ENCODE measurements at regions not wholly inside any gene's neighbourhood (a gene's known extent, or its start where the extent isn't known, plus 50 kb on each side); places are given as distances from the start of the nearest gene placed in this dataset.

DNA sequence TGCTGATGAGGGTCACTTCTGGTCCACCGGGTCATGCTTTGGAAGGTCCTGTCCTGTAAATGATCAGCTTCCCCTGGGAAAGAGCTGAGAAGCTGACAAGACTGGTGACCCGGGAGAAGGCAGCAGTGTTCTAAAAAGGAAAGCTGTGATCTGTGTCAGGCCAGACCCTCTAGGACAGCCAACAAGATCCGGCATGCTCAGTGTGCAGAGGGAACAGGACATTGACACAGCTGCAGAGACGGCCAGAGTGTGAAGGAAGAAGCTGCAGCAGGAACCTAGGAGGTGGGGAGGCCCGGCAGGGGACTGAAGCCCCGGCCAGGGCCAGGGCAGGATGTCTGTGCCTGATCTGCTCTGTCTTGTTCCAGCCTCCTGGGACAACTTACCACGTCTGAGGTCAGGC is 372.7 kb upstream of the ID2 start:
- DNase-seq = no peak
- 79 to 82% methylated on average over 7 of the region's 7 CpGs for WGBS, 2 experiments (ENCODE audit: low coverage in 1 of 2, low lambda C conversion rate in 2 of 2, missing lambda C conversion rate in 2 of 2)
- H2AFZ ChIP-seq = no peak overlapping the region
- H3F3A ChIP-seq (ENCODE audit: insufficient read depth) = no peaks in the 10 kb centered on the region
- no peaks in the 10 kb centered on the region for H3K9me3 ChIP-seq (ENCODE audit: low read depth)
- H3K9me2 ChIP-seq (ENCODE audit: insufficient read depth) = no peaks in the 10 kb centered on the region
- no peaks in the 10 kb centered on the region for H3K79me2 ChIP-seq (ENCODE audit: insufficient read depth)
- H3K9ac ChIP-seq = no peak overlapping the region
- no peak overlapping the region for H3K27ac ChIP-seq
- H3K4me3 ChIP-seq = no peak overlapping the region
- TF ChIP-seq EZH2 (IDR thresholded peaks at IDR 0.05; ENCODE audit: insufficient read depth, poor library complexity, severe bottlenecking) (no peak), EZH2phosphoT487 (IDR thresholded peaks at IDR 0.05; ENCODE audit: insufficient read depth, low read depth) (no peak)
- in situ Hi-C loops (cut with MboI) = no loop called here
- no peak overlapping the region for H3K4me2 ChIP-seq (ENCODE audit: unreplicated experiment)
- H3K27me3 ChIP-seq (replicated peaks; ENCODE audit: insufficient read depth) = no peaks in the 10 kb centered on the region
- H3K4me1 ChIP-seq (ENCODE audit: insufficient read depth) = no peaks in the 10 kb centered on the region
- no peaks in the 10 kb centered on the region for H3K36me3 ChIP-seq (ENCODE audit: low read depth)
- no peaks in the 10 kb centered on the region for H4K20me1 ChIP-seq (ENCODE audit: insufficient read depth)

DNA sequence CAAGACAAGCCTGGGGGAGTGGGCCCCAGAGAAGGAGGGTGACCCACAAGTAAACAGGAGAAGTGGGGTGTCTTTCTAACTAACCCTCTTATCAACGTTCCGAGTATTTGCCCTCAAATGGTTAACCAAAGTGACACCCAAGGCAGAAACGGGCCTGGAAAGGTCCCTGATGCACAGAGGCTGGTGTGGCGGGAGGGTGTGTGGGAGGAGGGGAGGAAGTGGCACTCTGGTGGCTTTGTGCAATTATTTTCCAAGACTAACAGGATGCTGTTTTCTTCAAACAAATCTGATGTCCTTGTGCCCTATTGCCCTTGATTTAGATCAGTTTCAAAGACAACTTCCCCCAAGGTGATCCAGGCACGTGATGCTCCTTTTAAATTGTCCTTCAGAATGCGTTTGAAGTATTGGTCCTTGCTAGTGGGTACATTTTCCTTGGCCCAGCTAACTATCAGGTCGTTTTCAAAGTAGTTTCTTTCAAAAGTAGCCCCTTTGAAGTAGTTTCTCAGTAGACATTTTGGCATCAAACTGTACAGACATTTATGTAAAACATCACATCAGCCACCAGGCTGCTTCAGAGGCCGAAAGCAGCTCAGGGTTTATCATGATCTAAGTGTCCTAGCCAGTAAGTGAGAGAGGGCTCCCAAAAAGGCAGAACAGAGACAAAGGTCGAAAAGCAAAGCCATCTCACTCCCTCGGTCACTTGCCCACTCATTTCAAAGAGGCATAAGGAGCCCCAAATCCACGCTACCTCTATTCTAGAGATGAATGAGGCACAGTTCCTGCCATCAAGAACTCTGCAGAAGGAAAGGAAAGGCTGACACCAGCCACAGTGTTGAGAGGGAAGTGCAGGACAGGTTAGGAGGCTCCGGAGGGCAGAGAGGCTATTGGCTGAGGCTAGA is 371.1 kb upstream of the ID2 start:
- TF ChIP-seq EZH2 (IDR thresholded peaks at IDR 0.05; ENCODE audit: insufficient read depth, poor library complexity, severe bottlenecking) (no peak), EZH2phosphoT487 (IDR thresholded peaks at IDR 0.05; ENCODE audit: insufficient read depth, low read depth) (no peak)
- Histone ChIP-seq H3K4me3 (no peak overlapping the region), H3K9ac (no peak overlapping the region), H3K9me2 (ENCODE audit: insufficient read depth) (no peaks in the 10 kb centered on the region), H3K79me2 (ENCODE audit: insufficient read depth) (no peaks in the 10 kb centered on the region), H2AFZ (no peak overlapping the region), H3K4me2 (ENCODE audit: unreplicated experiment) (no peak overlapping the region), H4K20me1 (ENCODE audit: insufficient read depth) (no peaks in the 10 kb centered on the region), H3K27me3 (replicated peaks; ENCODE audit: insufficient read depth) (no peaks in the 10 kb centered on the region), H3K4me1 (ENCODE audit: insufficient read depth) (0 out of 2 replicates have a peak, but pooled peaks cover under 1% of the 10 kb centered on the region), H3K36me3 (ENCODE audit: low read depth) (no peaks in the 10 kb centered on the region), H3K9me3 (ENCODE audit: low read depth) (no peaks in the 10 kb centered on the region), H3F3A (ENCODE audit: insufficient read depth) (no peaks in the 10 kb centered on the region), H3K27ac (no peak overlapping the region)
- DNase-seq = no peak
- in situ Hi-C loops (cut with MboI) = no loop called here
- WGBS, 2 experiments (ENCODE audit: low coverage in 1 of 2, low lambda C conversion rate in 2 of 2, missing lambda C conversion rate in 2 of 2) = 84 to 85% methylated on average over 12 of the region's 12 CpGs

DNA sequence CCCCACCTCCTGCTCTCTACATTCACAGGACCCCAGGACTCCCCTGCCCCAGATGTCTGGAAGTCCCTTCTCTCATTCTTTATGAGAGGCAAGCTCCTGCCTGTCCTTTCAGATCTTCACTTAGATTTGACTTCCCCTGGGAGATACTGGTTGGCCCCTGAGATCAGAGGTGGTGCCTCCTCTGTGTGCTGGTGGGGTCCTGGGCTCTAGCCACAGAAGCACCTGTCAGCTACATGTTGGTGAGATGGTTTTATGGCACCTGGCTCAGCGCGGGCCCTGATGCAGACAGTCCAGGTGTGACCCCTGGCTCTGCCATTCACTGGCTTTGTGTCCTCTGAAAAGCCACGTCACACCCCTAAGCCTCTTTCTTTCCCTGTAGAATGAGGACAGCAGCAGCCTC is 369.6 kb upstream of the ID2 start:
- TF ChIP-seq EZH2 (IDR thresholded peaks at IDR 0.05; ENCODE audit: insufficient read depth, poor library complexity, severe bottlenecking) = no peak
- no peak for TF ChIP-seq EZH2phosphoT487 (IDR thresholded peaks at IDR 0.05; ENCODE audit: insufficient read depth, low read depth)
- Histone ChIP-seq H3K4me1 (ENCODE audit: insufficient read depth) (peaks cover 5% of the 10 kb centered on the region; the same call in 1 of the 2 replicates), H4K20me1 (ENCODE audit: insufficient read depth) (no peaks in the 10 kb centered on the region), H3K4me2 (ENCODE audit: unreplicated experiment) (no peak overlapping the region), H3K9ac (no peak overlapping the region), H3K9me3 (ENCODE audit: low read depth) (no peaks in the 10 kb centered on the region), H3K79me2 (ENCODE audit: insufficient read depth) (no peaks in the 10 kb centered on the region), H3K27ac (no peak overlapping the region), H3K27me3 (replicated peaks; ENCODE audit: insufficient read depth) (no peaks in the 10 kb centered on the region), H3K36me3 (ENCODE audit: low read depth) (no peaks in the 10 kb centered on the region), H3F3A (ENCODE audit: insufficient read depth) (no peaks in the 10 kb centered on the region), H3K9me2 (ENCODE audit: insufficient read depth) (no peaks in the 10 kb centered on the region), H2AFZ (no peak overlapping the region), H3K4me3 (no peak overlapping the region)
- DNase-seq = no peak
- in situ Hi-C loops (cut with MboI) = no loop called here
- 95 to 97% methylated on average over 3 of the region's 3 CpGs for WGBS, 2 experiments (ENCODE audit: low coverage in 1 of 2, low lambda C conversion rate in 2 of 2, missing lambda C conversion rate in 2 of 2)

DNA sequence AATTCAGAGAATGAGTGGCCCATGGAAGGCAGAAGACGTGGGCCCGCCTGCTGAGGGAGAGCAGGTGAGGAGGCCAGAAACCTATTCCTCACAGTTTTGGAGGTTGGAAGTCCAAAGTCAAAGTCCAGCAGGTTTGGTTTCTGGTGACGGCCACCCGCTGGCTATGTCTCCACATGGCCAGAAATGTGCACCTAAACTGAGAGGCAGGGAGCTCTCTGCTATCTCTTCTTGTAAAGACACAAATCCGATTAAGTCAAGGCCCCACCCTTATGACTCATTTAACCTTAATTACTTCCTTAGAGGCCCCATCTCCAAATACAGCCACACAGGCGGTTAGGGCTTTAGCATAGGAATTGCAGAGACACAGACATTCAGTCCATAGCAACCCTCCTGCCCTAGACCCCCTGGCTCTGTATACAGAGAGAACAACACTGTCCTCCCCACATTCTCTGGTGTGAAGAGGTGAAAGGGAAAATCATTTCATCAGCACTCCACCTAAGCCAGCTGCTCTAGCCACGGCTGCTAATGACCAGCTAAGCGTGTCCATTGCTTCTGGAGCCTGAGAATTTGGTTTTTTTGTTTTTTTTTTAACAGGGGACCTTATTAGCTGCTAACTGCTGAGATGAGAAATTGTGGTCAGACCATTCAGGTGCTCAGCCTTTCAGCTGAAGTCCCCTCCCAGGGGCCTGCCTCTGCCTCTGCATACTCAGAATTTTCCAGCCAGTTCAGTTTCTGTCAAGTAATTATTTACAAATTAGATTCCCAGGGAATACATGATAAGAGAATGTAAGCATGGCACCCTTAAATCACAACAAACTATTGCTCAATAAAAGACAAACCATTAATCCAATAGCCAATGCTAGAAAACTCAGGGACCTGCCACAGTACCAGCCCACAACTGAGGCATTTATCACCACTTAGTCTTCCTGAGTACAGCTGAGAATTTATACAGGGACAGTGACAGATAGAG is 368.7 kb upstream of the ID2 start:
- Histone ChIP-seq H2AFZ (no peak overlapping the region), H3K4me3 (no peak overlapping the region), H4K20me1 (ENCODE audit: insufficient read depth) (no peaks in the 10 kb centered on the region), H3K79me2 (ENCODE audit: insufficient read depth) (no peaks in the 10 kb centered on the region), H3K9ac (no peak overlapping the region), H3K4me2 (ENCODE audit: unreplicated experiment) (no peak overlapping the region), H3K27me3 (replicated peaks; ENCODE audit: insufficient read depth) (no peaks in the 10 kb centered on the region), H3K9me2 (ENCODE audit: insufficient read depth) (no peaks in the 10 kb centered on the region), H3K4me1 (ENCODE audit: insufficient read depth) (peaks cover 5% of the 10 kb centered on the region; the same call in 1 of the 2 replicates), H3K9me3 (ENCODE audit: low read depth) (no peaks in the 10 kb centered on the region), H3K36me3 (ENCODE audit: low read depth) (no peaks in the 10 kb centered on the region), H3F3A (ENCODE audit: insufficient read depth) (no peaks in the 10 kb centered on the region), H3K27ac (no peak overlapping the region)
- in situ Hi-C loops (cut with MboI) = no loop called here
- peak; percentile 42 for DNase-seq
- TF ChIP-seq EZH2 (IDR thresholded peaks at IDR 0.05; ENCODE audit: insufficient read depth, poor library complexity, severe bottlenecking) = no peak
- no peak for TF ChIP-seq EZH2phosphoT487 (IDR thresholded peaks at IDR 0.05; ENCODE audit: insufficient read depth, low read depth)
- 86 to 92% methylated on average over 8 of the region's 8 CpGs for WGBS, 2 experiments (ENCODE audit: low coverage in 1 of 2, low lambda C conversion rate in 2 of 2, missing lambda C conversion rate in 2 of 2)

All from GM23248 (cell line).